Spleen (tissue), 3 donors: ENCODE measurements at regions not wholly inside any gene's neighbourhood (a gene's known extent, or its start where the extent isn't known, plus 50 kb on each side); places are given as distances from the start of the nearest gene placed in this dataset.

Source experiments
- POLR2A ChIP-seq, 3 donors: fragments of 450-650 bp; IDR thresholded peaks; one replicate each; pipeline ENCODE4 v1.5.1; 2017; ENCODE audit warnings: antibody characterized with exemption in 3 of 3, mild to moderate bottlenecking in 1 of 3
- POLR2AphosphoS5 ChIP-seq, 3 donors: sonication (generic); formaldehyde crosslinking; IDR thresholded peaks; one replicate each; pipeline ENCODE4 v1.5.1; 2017; ENCODE audit warnings: antibody characterized with exemption in 3 of 3

GRCh38 chr1:234971586-234972297, 156.9 kb downstream of the TOMM20 start:
- no peak for TF ChIP-seq POLR2A (IDR thresholded peaks at IDR 0.05)
- no peak for TF ChIP-seq POLR2AphosphoS5 (IDR thresholded peaks at IDR 0.05)
